K562 (cell line): ENCODE measurements at regions not wholly inside any gene's neighbourhood (a gene's known extent, or its start where the extent isn't known, plus 50 kb on each side); places are given as distances from the start of the nearest gene placed in this dataset.

ENCODE experiments used
- ATAC-seq: fragments of 200-7000 bp; cut with Tn5 transposase; 3 replicates; pipeline ENCODE4 v1.9.1; 2020; ENCODE audit warnings: moderate library complexity
- BruUV-seq: library from RNA; stranded (reverse); fragments of 400-500 nt; replicated peaks from 2 replicates; lab custom pipeline; 2021; lab: Mats Ljungman, UMichigan
- CTCF ChIA-PET: fragments of 300-600 bp; formaldehyde crosslinking; extraction: SDS; loops from one replicate; lab custom pipeline; 2021; ENCODE audit warnings: low intra/inter-chr PET ratio; lab: Yijun Ruan, JAX
- POLR2A ChIA-PET: fragments of 300-600, 350-650 bp; sonication (Branson Sonifier 250); formaldehyde crosslinking; extraction: SDS; loops from one replicate; lab custom pipeline; 2021; ENCODE audit warnings: antibody characterized with exemption, inconsistent platforms; lab: Yijun Ruan, JAX
- DNase-seq, 4 experiments: peaks; one replicate each; pipeline versions ENCODE4 v3.0.0 to v3.0.0-alpha.2; 2011 to 2018; ENCODE audit warnings: low spot score in 3 of 4, mixed read lengths in 3 of 4; ENCODE audit errors: extremely low read depth in 1 of 4
- FAIRE-seq: peaks from 2 replicates; lab custom pipeline; 2011; peaks lifted over from hg19 to GRCh38; lab: Jason Lieb, UNC
- H2AFZ ChIP-seq: 2 replicates; pipeline ENCODE4 v1.6.0; 2011; ENCODE audit warnings: low read depth, low read length, control low read depth, inconsistent platforms
- H3K27ac ChIP-seq: fragments of 200-600 bp; 3 replicates; pipeline ENCODE4 v1.8.0; 2011; ENCODE audit warnings: low read depth, mild to moderate bottlenecking, control low read depth, inconsistent platforms, low read length, moderate library complexity, mixed read lengths; ENCODE audit errors: extremely low read depth
- H3K27me3 ChIP-seq, 2 experiments: fragments of 300-600 bp in 1 of 2; 2 replicates in 1 of 2; 3 replicates in 1 of 2; pipeline versions ENCODE4 v1.6.0 to v1.8.0; 2011; ENCODE audit warnings: inconsistent platforms in 2 of 2, low read length in 2 of 2, mild to moderate bottlenecking in 1 of 2, mixed read lengths in 1 of 2, moderate library complexity in 1 of 2; ENCODE audit not compliant: control insufficient read depth in 2 of 2, insufficient read depth in 2 of 2
- H3K36me3 ChIP-seq: fragments of 300-600 bp; 3 replicates; pipeline ENCODE4 v1.8.0; 2011; ENCODE audit warnings: mild to moderate bottlenecking, low read length, inconsistent platforms; ENCODE audit not compliant: control insufficient read depth, insufficient read depth
- H3K4me1 ChIP-seq, 2 experiments: fragments of 200-600 bp in 1 of 2; replicated peaks in 1 of 2; 2 replicates in 1 of 2; 3 replicates in 1 of 2; pipeline versions ENCODE4 v1.5.1 to v1.8.0; 2011; ENCODE audit warnings: inconsistent platforms in 2 of 2, low read length in 2 of 2, mild to moderate bottlenecking in 1 of 2, mixed read lengths in 1 of 2, moderate library complexity in 1 of 2; ENCODE audit not compliant: control insufficient read depth in 2 of 2, insufficient read depth in 2 of 2
- H3K4me2 ChIP-seq: 2 replicates; pipeline ENCODE4 v1.6.1; 2011; ENCODE audit warnings: low read length, control low read depth, inconsistent platforms, mixed read lengths; ENCODE audit not compliant: insufficient read depth
- H3K4me3 ChIP-seq: fragments of 200-600 bp; sonication (generic), shearing (Covaris generic); 2 replicates; pipeline ENCODE4 v1.5.1; 2016; ENCODE audit warnings: control low read depth, inconsistent platforms
- H3K79me2 ChIP-seq: fragments of 200-600 bp; 3 replicates; pipeline ENCODE4 v1.8.0; 2011; ENCODE audit warnings: low read length, inconsistent platforms; ENCODE audit not compliant: control insufficient read depth, insufficient read depth
- H3K9ac ChIP-seq, 2 experiments: 2 replicates each; pipeline versions ENCODE4 v1.6.0 to v1.6.1; 2011; ENCODE audit warnings: low read depth in 2 of 2, low read length in 2 of 2, control low read depth in 1 of 2, inconsistent platforms in 1 of 2, mild to moderate bottlenecking in 1 of 2, mixed read lengths in 1 of 2; ENCODE audit not compliant: insufficient read depth in 1 of 2
- H3K9me1 ChIP-seq: one replicate; pipeline ENCODE4 v1.6.0; 2011; ENCODE audit warnings: inconsistent platforms, mild to moderate bottlenecking, low read length, moderate library complexity; ENCODE audit not compliant: control insufficient read depth, insufficient read depth
- H3K9me3 ChIP-seq: replicated peaks from 2 replicates; pipeline ENCODE4 v1.5.1; 2011; ENCODE audit warnings: low read depth, low read length, inconsistent platforms; ENCODE audit not compliant: control insufficient read depth, insufficient read depth
- H4K20me1 ChIP-seq: replicated peaks from 2 replicates; pipeline ENCODE4 v1.6.1; 2011; ENCODE audit warnings: low read length, inconsistent platforms, mixed read lengths; ENCODE audit not compliant: control insufficient read depth, insufficient read depth
- CCAR2 ChIP-seq: fragments of 200-400 bp; formaldehyde crosslinking; IDR thresholded peaks from 2 replicates; pipeline ENCODE4 v1.6.1; 2017; ENCODE audit warnings: mild to moderate bottlenecking, low read depth, low read length
- HBP1 ChIP-seq: fragments of 450-650 bp; formaldehyde crosslinking; IDR thresholded peaks from 2 replicates; pipeline ENCODE4 v1.4.0; 2022; ENCODE audit warnings: missing genetic modification characterization
- NFRKB ChIP-seq: fragments of 450-650 bp; IDR thresholded peaks from 2 replicates; pipeline ENCODE4 v1.6.1; 2016; ENCODE audit warnings: low read depth
- SP1 ChIP-seq: sonication (generic); formaldehyde crosslinking; IDR thresholded peaks from 2 replicates; pipeline ENCODE4 v1.8.1; 2022; ENCODE audit warnings: mild to moderate bottlenecking, missing genetic modification reagents
- WGBS: fragments of 100-300 bp; shearing (Covaris generic); methylation state at CpG from one replicate; pipeline ENCODE4 v1.1.6; 2016; ENCODE audit warnings: low coverage, mixed read lengths; ENCODE audit not compliant: insufficient coverage; ENCODE audit errors: missing lambda C conversion rate; 5-methylcytosine and 5-hydroxymethylcytosine counted together
- in situ Hi-C: fragments of 300-500 bp; cut with MboI; formaldehyde crosslinking; loops from 4 replicates; pipeline ENCODE4 v1.15.0; 2018; ENCODE audit warnings: inconsistent platforms, mixed read lengths
- intact Hi-C: fragments of 100-400 bp; cut with micrococcal nuclease; formaldehyde crosslinking; loops from 2 replicates; pipeline ENCODE4 v1.14.2; 2022
- TF ChIP-seq, protein P1 (sequence below), 2 experiments: fragments of 450-650 bp in 1 of 2; sonication (generic) in 1 of 2; formaldehyde crosslinking in 1 of 2; IDR thresholded peaks; 2 replicates each; pipeline versions ENCODE4 v1.7.1 to v1.9.0; 2016 to 2022; ENCODE audit warnings: inconsistent platforms in 1 of 2, mild to moderate bottlenecking in 1 of 2, missing genetic modification reagents in 1 of 2

GRCh38 chr3:147305533-147306250 lies 100.7 kb downstream of the ZIC4 start:
- no peaks in the 10 kb centered on the region for H3K27me3 ChIP-seq
- ATAC-seq (no peak), DNase-seq (no peak), FAIRE-seq (no peak)
- POLR2A ChIA-PET, result no interaction called here
- no peak for TF ChIP-seq CCAR2
- H3K4me2 ChIP-seq, result no peak overlapping the region
- H3K27ac ChIP-seq, result no peak overlapping the region
- no peaks in the 10 kb centered on the region for H3K36me3 ChIP-seq
- no peak overlapping the region for H2AFZ ChIP-seq
- no peaks in the 10 kb centered on the region for H3K9me1 ChIP-seq
- no peaks in the 10 kb centered on the region for H3K79me2 ChIP-seq
- H3K9ac ChIP-seq, result no peak overlapping the region
- H3K4me1 ChIP-seq, result no peaks in the 10 kb centered on the region
- H3K4me3 ChIP-seq, result no peak overlapping the region
- CTCF ChIA-PET, result no interaction called here
- in situ Hi-C loops (no loop called here), intact Hi-C loops (no loop called here)
- no TSS peak for BruUV-seq
- no peaks in the 10 kb centered on the region for H3K9me3 ChIP-seq
- no peaks in the 10 kb centered on the region for H4K20me1 ChIP-seq

GRCh38 chr3:147304756-147305155 lies 101.6 kb downstream of the ZIC4 start:
- 13% methylated on average over 4 of the region's 4 CpGs for WGBS
- no peaks in the 10 kb centered on the region for H3K9me3 ChIP-seq
- CTCF ChIA-PET, result no interaction called here
- TF ChIP-seq SP1 (CRISPR knock-in tag) (no peak), NFRKB (no peak), HBP1 (CRISPR knock-in tag) (no peak)
- TF ChIP-seq, protein P1, sequence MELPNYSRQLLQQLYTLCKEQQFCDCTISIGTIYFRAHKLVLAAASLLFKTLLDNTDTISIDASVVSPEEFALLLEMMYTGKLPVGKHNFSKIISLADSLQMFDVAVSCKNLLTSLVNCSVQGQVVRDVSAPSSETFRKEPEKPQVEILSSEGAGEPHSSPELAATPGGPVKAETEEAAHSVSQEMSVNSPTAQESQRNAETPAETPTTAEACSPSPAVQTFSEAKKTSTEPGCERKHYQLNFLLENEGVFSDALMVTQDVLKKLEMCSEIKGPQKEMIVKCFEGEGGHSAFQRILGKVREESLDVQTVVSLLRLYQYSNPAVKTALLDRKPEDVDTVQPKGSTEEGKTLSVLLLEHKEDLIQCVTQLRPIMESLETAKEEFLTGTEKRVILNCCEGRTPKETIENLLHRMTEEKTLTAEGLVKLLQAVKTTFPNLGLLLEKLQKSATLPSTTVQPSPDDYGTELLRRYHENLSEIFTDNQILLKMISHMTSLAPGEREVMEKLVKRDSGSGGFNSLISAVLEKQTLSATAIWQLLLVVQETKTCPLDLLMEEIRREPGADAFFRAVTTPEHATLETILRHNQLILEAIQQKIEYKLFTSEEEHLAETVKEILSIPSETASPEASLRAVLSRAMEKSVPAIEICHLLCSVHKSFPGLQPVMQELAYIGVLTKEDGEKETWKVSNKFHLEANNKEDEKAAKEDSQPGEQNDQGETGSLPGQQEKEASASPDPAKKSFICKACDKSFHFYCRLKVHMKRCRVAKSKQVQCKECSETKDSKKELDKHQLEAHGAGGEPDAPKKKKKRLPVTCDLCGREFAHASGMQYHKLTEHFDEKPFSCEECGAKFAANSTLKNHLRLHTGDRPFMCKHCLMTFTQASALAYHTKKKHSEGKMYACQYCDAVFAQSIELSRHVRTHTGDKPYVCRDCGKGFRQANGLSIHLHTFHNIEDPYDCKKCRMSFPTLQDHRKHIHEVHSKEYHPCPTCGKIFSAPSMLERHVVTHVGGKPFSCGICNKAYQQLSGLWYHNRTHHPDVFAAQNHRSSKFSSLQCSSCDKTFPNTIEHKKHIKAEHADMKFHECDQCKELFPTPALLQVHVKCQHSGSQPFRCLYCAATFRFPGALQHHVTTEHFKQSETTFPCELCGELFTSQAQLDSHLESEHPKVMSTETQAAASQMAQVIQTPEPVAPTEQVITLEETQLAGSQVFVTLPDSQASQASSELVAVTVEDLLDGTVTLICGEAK (IDR thresholded peaks at IDR 0.05), result no peak
- TF ChIP-seq, protein P1 (CRISPR knock-in tag; IDR thresholded peaks at IDR 0.05), result no peak

More at GRCh38 chr3:147304756-147305155, 101.6 kb downstream of the ZIC4 start:
- Histone ChIP-seq H3K4me1 (no peaks in the 10 kb centered on the region), H3K36me3 (no peaks in the 10 kb centered on the region), H3K4me2 (no peak overlapping the region), H3K9me1 (no peaks in the 10 kb centered on the region), H3K9ac (no peak overlapping the region), H2AFZ (no peak overlapping the region), H3K4me3 (no peak overlapping the region), H3K27ac (no peak overlapping the region), H4K20me1 (no peaks in the 10 kb centered on the region), H3K27me3 (no peaks in the 10 kb centered on the region), H3K79me2 (no peaks in the 10 kb centered on the region)
- in situ Hi-C loops, result no loop called here
- intact Hi-C loops, result no loop called here
- FAIRE-seq, result no peak
- no peak for DNase-seq
- POLR2A ChIA-PET, result no interaction called here
- no peak for ATAC-seq
- no TSS peak for BruUV-seq
